Keratinocyte (primary cell): ENCODE measurements at regions not wholly inside any gene's neighbourhood (a gene's known extent, or its start where the extent isn't known, plus 50 kb on each side); places are given as distances from the start of the nearest gene placed in this dataset.

ENCODE experiments used
- DNase-seq: peaks from one replicate; pipeline ENCODE4 v3.0.0-alpha.2; 2011; ENCODE audit warnings: low read depth, missing footprints, low spot score
- FAIRE-seq: peaks from 2 replicates; lab custom pipeline; 2011; peaks lifted over from hg19 to GRCh38; lab: Jason Lieb, UNC
- H2AFZ ChIP-seq: 2 replicates; pipeline ENCODE4 v1.6.0; 2012; ENCODE audit warnings: low read length, control low read depth, inconsistent platforms; ENCODE audit not compliant: control insufficient read depth
- H3K27ac ChIP-seq: 2 replicates; pipeline ENCODE4 v1.5.1; 2011; ENCODE audit warnings: low read length; ENCODE audit not compliant: control insufficient read depth, insufficient read depth
- H3K27me3 ChIP-seq: 3 replicates; pipeline ENCODE4 v1.6.0; 2011; ENCODE audit warnings: low read length; ENCODE audit not compliant: control insufficient read depth, insufficient read depth; ENCODE audit errors: extremely low read depth
- H3K36me3 ChIP-seq, 2 experiments: 2 replicates in 1 of 2; 3 replicates in 1 of 2; pipeline ENCODE4 v1.5.1; 2011; ENCODE audit warnings: low read length in 2 of 2, mild to moderate bottlenecking in 1 of 2; ENCODE audit not compliant: control insufficient read depth in 2 of 2, insufficient read depth in 2 of 2; ENCODE audit errors: extremely low read depth in 1 of 2
- H3K4me1 ChIP-seq: 3 replicates; pipeline ENCODE4 v1.5.1; 2011; ENCODE audit warnings: low read length; ENCODE audit not compliant: control insufficient read depth, insufficient read depth; ENCODE audit errors: extremely low read depth
- H3K4me2 ChIP-seq: 3 replicates; pipeline ENCODE4 v1.6.0; 2011; ENCODE audit warnings: low read depth, low read length; ENCODE audit not compliant: control insufficient read depth, insufficient read depth; ENCODE audit errors: extremely low read depth
- H3K4me3 ChIP-seq, 3 experiments: fragments of 200-600 bp in 1 of 3; sonication (generic) in 1 of 3; 2 replicates in 2 of 3; 3 replicates in 1 of 3; pipeline ENCODE4 v1.5.1; 2011 to 2016; ENCODE audit warnings: low read length in 3 of 3, mild to moderate bottlenecking in 3 of 3, control low read depth in 2 of 3, inconsistent platforms in 1 of 3, low read depth in 1 of 3, mixed read lengths in 1 of 3, mixed run types in 1 of 3, moderate library complexity in 1 of 3; ENCODE audit not compliant: control insufficient read depth in 2 of 3, insufficient read depth in 2 of 3; ENCODE audit errors: extremely low read depth in 1 of 3
- H3K79me2 ChIP-seq: 2 replicates; pipeline ENCODE4 v1.6.0; 2012; ENCODE audit warnings: low read length; ENCODE audit not compliant: control insufficient read depth, insufficient read depth
- H3K9ac ChIP-seq: 3 replicates; pipeline ENCODE4 v1.6.0; 2011; ENCODE audit warnings: low read length; ENCODE audit not compliant: control insufficient read depth, insufficient read depth; ENCODE audit errors: extremely low read depth
- H3K9me1 ChIP-seq: 3 replicates; pipeline ENCODE4 v1.6.0; 2011; ENCODE audit warnings: low read length; ENCODE audit not compliant: control insufficient read depth, insufficient read depth; ENCODE audit errors: extremely low read depth
- H3K9me3 ChIP-seq: 2 replicates; pipeline ENCODE4 v1.5.1; 2012; ENCODE audit warnings: low read depth, low read length; ENCODE audit not compliant: control insufficient read depth
- H4K20me1 ChIP-seq: 3 replicates; pipeline ENCODE4 v1.6.0; 2011; ENCODE audit warnings: low read length; ENCODE audit not compliant: control insufficient read depth, insufficient read depth; ENCODE audit errors: extremely low read depth
- EZH2 ChIP-seq: IDR thresholded peaks from one replicate; pipeline ENCODE4 v1.6.1; 2012; ENCODE audit warnings: inconsistent platforms, mild to moderate bottlenecking, low read length, moderate library complexity
- dilution Hi-C: fragments of 300-500 bp; cut with MboI; formaldehyde crosslinking; loops from one replicate; pipeline ENCODE4 v1.7.0; 2020; ENCODE audit warnings: low sequenced_read_pairs; ENCODE audit not compliant: extremely low pct_ligation_motif_present
- TF ChIP-seq, protein P1 (sequence below), 3 experiments: IDR thresholded peaks in 1 of 3; conservative IDR thresholded peaks in 1 of 3; optimal IDR thresholded peaks in 1 of 3; 2 replicates in 2 of 3; 3 replicates in 1 of 3; pipeline versions ENCODE3 to v1.5.1; 2011; ENCODE audit warnings: low read length in 3 of 3, mild to moderate bottlenecking in 3 of 3, moderate library complexity in 2 of 3, control low read depth in 1 of 3, inconsistent platforms in 1 of 3; ENCODE audit not compliant: insufficient read depth in 2 of 3; ENCODE audit errors: extremely low read depth in 1 of 3

GRCh38 chr14:89609500-89610100, 192.6 kb upstream of the FOXN3 start:
- Histone ChIP-seq H3K27me3 (no peaks in the 10 kb centered on the region), H4K20me1 (no peaks in the 10 kb centered on the region), H3K4me2 (no peak overlapping the region), H3K4me1 (no peaks in the 10 kb centered on the region), H3K4me3 (no peak overlapping the region), H3K36me3 (no peaks in the 10 kb centered on the region), H3K9ac (no peak overlapping the region), H2AFZ (no peak overlapping the region), H3K27ac (no peak overlapping the region), H3K79me2 (no peaks in the 10 kb centered on the region), H3K9me3 (no peaks in the 10 kb centered on the region), H3K9me1 (no peaks in the 10 kb centered on the region)
- dilution Hi-C loops = no loop called here
- TF ChIP-seq, protein P1, sequence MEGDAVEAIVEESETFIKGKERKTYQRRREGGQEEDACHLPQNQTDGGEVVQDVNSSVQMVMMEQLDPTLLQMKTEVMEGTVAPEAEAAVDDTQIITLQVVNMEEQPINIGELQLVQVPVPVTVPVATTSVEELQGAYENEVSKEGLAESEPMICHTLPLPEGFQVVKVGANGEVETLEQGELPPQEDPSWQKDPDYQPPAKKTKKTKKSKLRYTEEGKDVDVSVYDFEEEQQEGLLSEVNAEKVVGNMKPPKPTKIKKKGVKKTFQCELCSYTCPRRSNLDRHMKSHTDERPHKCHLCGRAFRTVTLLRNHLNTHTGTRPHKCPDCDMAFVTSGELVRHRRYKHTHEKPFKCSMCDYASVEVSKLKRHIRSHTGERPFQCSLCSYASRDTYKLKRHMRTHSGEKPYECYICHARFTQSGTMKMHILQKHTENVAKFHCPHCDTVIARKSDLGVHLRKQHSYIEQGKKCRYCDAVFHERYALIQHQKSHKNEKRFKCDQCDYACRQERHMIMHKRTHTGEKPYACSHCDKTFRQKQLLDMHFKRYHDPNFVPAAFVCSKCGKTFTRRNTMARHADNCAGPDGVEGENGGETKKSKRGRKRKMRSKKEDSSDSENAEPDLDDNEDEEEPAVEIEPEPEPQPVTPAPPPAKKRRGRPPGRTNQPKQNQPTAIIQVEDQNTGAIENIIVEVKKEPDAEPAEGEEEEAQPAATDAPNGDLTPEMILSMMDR (optimal IDR thresholded peaks at IDR 0.05 in 1 of 3, IDR thresholded peaks at IDR 0.05 in 1 of 3, conservative IDR thresholded peaks at IDR 0.05 in 1 of 3; ENCODE audit: extremely low read depth in 1 of 3, insufficient read depth in 2 of 3, low read length in 3 of 3) = no peak
- no peak for TF ChIP-seq EZH2
- FAIRE-seq (no peak), DNase-seq (no peak)

DNA sequence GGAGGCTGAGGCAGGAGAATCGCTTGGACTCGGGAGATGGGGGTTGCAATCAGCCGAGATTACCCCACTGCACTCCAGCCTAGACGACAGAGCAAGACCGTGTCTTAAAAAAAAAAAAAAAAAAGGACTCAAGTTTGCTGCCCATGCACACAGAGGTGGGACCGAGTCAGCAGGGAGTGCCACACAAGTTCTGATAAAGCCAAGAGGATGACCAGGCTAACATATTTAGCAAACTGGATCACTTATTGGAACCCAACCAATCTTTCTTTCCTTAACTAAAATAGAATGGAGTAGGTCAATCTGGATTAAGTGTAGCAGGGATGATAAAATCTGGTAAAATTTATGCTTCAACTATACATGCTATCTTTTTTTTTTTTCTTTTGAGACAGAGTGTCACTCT, 190.4 kb upstream of the FOXN3 start:
- dilution Hi-C loops = no loop called here
- Histone ChIP-seq H2AFZ (no peak overlapping the region), H4K20me1 (no peaks in the 10 kb centered on the region), H3K9me1 (no peaks in the 10 kb centered on the region), H3K9ac (no peak overlapping the region), H3K9me3 (no peaks in the 10 kb centered on the region), H3K36me3 (no peaks in the 10 kb centered on the region), H3K4me2 (no peak overlapping the region), H3K4me3 (no peak overlapping the region), H3K27ac (no peak overlapping the region), H3K4me1 (no peaks in the 10 kb centered on the region), H3K79me2 (no peaks in the 10 kb centered on the region), H3K27me3 (no peaks in the 10 kb centered on the region)
- no peak for FAIRE-seq
- DNase-seq = no peak
- TF ChIP-seq, protein P1 (optimal IDR thresholded peaks at IDR 0.05 in 1 of 3, IDR thresholded peaks at IDR 0.05 in 1 of 3, conservative IDR thresholded peaks at IDR 0.05 in 1 of 3; ENCODE audit: extremely low read depth in 1 of 3, insufficient read depth in 2 of 3, low read length in 3 of 3) = no peak
- TF ChIP-seq EZH2 = no peak
